SK-N-SH treated with all-trans-retinoic acid at 6 μM for 48 hours (cell line): ENCODE measurements at regions not wholly inside any gene's neighbourhood (a gene's known extent, or its start where the extent isn't known, plus 50 kb on each side); places are given as distances from the start of the nearest gene placed in this dataset.

Experiments
- ATAC-seq: fragments of 200-7000 bp; cut with Tn5 transposase; 3 replicates; pipeline ENCODE4 v1.9.1; 2020; ENCODE audit warnings: mild to moderate bottlenecking, moderate library complexity
- ARNTL ChIP-seq: fragments of 450-650 bp; formaldehyde crosslinking; IDR thresholded peaks from 2 replicates; pipeline ENCODE4 v1.5.0; 2020; ENCODE audit warnings: low read depth, mild to moderate bottlenecking, moderate library complexity, borderline replicate concordance
- CREB5 ChIP-seq: fragments of 250-450 bp; sonication (Bioruptor Pico); IDR thresholded peaks from 2 replicates; pipeline ENCODE4 v1.5.1; 2020; ENCODE audit warnings: low read depth, mild to moderate bottlenecking, moderate library complexity
- CSDC2 ChIP-seq: fragments of 250-450 bp; sonication (Bioruptor Pico); IDR thresholded peaks from 2 replicates; pipeline ENCODE4 v1.5.0; 2020; ENCODE audit warnings: mild to moderate bottlenecking, moderate library complexity
- CSRNP3 ChIP-seq: fragments of 250-450 bp; sonication (Bioruptor Pico); IDR thresholded peaks from 2 replicates; pipeline ENCODE4 v1.5.1; 2021; ENCODE audit warnings: mild to moderate bottlenecking, moderate library complexity
- ESRRG ChIP-seq: fragments of 250-450 bp; sonication (Bioruptor Pico); IDR thresholded peaks from 2 replicates; pipeline ENCODE4 v1.6.1; 2021; ENCODE audit warnings: mild to moderate bottlenecking
- GLIS3 ChIP-seq: fragments of 250-450 bp; sonication (Bioruptor Pico); IDR thresholded peaks from 2 replicates; pipeline ENCODE4 v1.5.0; 2020; ENCODE audit warnings: mild to moderate bottlenecking, moderate library complexity
- OSR1 ChIP-seq: fragments of 250-450 bp; sonication (Bioruptor Pico); IDR thresholded peaks from 2 replicates; pipeline ENCODE4 v1.8.0; 2022; ENCODE audit warnings: moderate library complexity, mild to moderate bottlenecking, inconsistent platforms
- PATZ1 ChIP-seq: fragments of 250-450 bp; sonication (Bioruptor Pico); IDR thresholded peaks from 2 replicates; pipeline ENCODE4 v1.8.0; 2020; ENCODE audit warnings: mild to moderate bottlenecking, moderate library complexity, borderline replicate concordance
- SNAI2 ChIP-seq: fragments of 250-450 bp; sonication (Bioruptor Pico); IDR thresholded peaks from 2 replicates; pipeline ENCODE4 v1.5.0; 2020; ENCODE audit warnings: mild to moderate bottlenecking, moderate library complexity
- TOX ChIP-seq: fragments of 250-450 bp; sonication (Bioruptor Pico); IDR thresholded peaks from 2 replicates; pipeline ENCODE4 v1.8.0; 2021; ENCODE audit warnings: mild to moderate bottlenecking, moderate library complexity, borderline replicate concordance
- TSHZ2 ChIP-seq: fragments of 250-450 bp; sonication (Bioruptor Pico); IDR thresholded peaks from 2 replicates; pipeline ENCODE4 v1.5.0; 2020; ENCODE audit warnings: mild to moderate bottlenecking, moderate library complexity
- ZC3H10 ChIP-seq: fragments of 250-450 bp; sonication (Bioruptor Pico); IDR thresholded peaks from 2 replicates; pipeline ENCODE4 v1.5.1; 2021; ENCODE audit warnings: mild to moderate bottlenecking, moderate library complexity
- ZNF565 ChIP-seq: fragments of 450-650 bp; formaldehyde crosslinking; conservative IDR thresholded peaks from 2 replicates; pipeline ENCODE4 v1.5.0; 2020; ENCODE audit warnings: low read depth, mild to moderate bottlenecking, moderate library complexity
- ZNF8 ChIP-seq: fragments of 450-650 bp; formaldehyde crosslinking; IDR thresholded peaks from 2 replicates; pipeline ENCODE4 v1.5.0; 2020; ENCODE audit warnings: mild to moderate bottlenecking, moderate library complexity
- TF ChIP-seq, protein P1 (sequence below): fragments of 250-450 bp; sonication (Bioruptor Pico); IDR thresholded peaks from 2 replicates; pipeline ENCODE4 v1.8.0; 2021; ENCODE audit warnings: low read depth, mild to moderate bottlenecking, moderate library complexity, borderline replicate concordance

GRCh38 chr6:145082359-145082758 is 653.0 kb downstream of the EPM2A start:
- ATAC-seq, result no peak
- TF ChIP-seq, protein P1, sequence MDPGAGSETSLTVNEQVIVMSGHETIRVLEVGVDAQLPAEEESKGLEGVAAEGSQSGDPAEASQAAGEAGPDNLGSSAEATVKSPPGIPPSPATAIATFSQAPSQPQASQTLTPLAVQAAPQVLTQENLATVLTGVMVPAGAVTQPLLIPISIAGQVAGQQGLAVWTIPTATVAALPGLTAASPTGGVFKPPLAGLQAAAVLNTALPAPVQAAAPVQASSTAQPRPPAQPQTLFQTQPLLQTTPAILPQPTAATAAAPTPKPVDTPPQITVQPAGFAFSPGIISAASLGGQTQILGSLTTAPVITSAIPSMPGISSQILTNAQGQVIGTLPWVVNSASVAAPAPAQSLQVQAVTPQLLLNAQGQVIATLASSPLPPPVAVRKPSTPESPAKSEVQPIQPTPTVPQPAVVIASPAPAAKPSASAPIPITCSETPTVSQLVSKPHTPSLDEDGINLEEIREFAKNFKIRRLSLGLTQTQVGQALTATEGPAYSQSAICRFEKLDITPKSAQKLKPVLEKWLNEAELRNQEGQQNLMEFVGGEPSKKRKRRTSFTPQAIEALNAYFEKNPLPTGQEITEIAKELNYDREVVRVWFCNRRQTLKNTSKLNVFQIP (CRISPR knock-in tag), result no peak
- TF ChIP-seq, all 23 proteins: peak for 0

DNA sequence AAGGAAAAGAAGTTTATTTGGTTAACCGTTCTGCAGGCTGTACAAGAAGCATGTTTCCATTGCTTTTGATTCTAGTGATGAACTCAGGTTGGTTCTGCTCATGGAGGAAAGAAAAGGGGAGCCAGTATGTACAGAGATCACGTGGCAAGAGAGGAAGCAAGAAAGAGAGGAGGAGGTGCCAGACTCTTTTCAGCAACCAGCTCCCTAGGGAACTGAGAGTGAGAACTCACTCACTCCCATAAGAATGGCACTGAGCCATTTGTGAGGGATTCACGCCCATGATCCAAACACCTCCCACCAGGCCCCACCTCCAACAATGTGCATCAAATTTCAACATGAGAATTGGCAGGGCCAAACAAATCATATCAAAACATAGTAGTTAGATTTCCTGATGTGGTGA is 649.1 kb downstream of the EPM2A start:
- no peak for TF ChIP-seq CSDC2
- TF ChIP-seq, protein P1 (CRISPR knock-in tag), result no peak
- TF ChIP-seq ESRRG (CRISPR knock-in tag), result no peak
- no peak for TF ChIP-seq PATZ1 (CRISPR knock-in tag)
- no peak for TF ChIP-seq ZNF8 (CRISPR knock-in tag)
- no peak for TF ChIP-seq ZNF565 (CRISPR knock-in tag)
- TF ChIP-seq SNAI2, result no peak
- TF ChIP-seq OSR1, result no peak
- TF ChIP-seq CREB5 (CRISPR knock-in tag), result no peak
- no peak for TF ChIP-seq ARNTL (CRISPR knock-in tag)
- TF ChIP-seq GLIS3 (CRISPR knock-in tag), result no peak
- TF ChIP-seq CSRNP3, result no peak
- TF ChIP-seq TOX (CRISPR knock-in tag), result no peak
- TF ChIP-seq ZC3H10 (CRISPR knock-in tag), result no peak
- TF ChIP-seq TSHZ2 (CRISPR knock-in tag), result no peak
- ATAC-seq, result no peak

DNA sequence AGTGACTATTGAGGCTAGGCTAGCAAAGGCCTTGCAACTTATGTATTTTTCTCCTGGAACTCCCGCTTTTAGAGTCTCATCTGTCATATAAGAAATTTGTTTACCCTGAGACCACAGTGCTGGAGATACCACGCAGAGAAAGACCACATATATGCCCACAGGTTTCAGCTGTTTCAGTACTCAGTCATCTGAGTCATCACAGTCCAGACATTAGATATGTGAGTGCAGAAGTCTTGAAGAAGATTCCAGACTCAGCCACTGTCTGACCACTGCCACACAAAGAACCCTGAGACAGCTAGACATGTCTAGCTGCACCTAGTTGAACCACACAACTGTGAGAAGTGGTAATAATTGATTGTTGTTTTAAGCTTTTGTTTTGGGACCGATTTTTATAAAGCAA is 648.3 kb downstream of the EPM2A start:
- TF ChIP-seq CSRNP3, result no peak
- ATAC-seq, result no peak
